ENCODE measurements at regions not wholly inside any gene's neighbourhood (a gene's known extent, or its start where the extent isn't known, plus 50 kb on each side); places are given as distances from the start of the nearest gene placed in this dataset.
"Not testable (repeated sequence)": the region's sequence is repeated elsewhere in the genome, so short reads cannot be mapped to it uniquely, and the experiment has no call there.

GRCh38 chr9:27835286-27835685, 262.0 kb upstream of the C9orf72 start:
- no peak for TF ChIP-seq CTCF (IDR thresholded peaks at IDR 0.05)
- Histone ChIP-seq H3K27ac (no peak overlapping the region), H3K9me3 (no peaks in the 10 kb centered on the region), H3K4me1 (no peaks in the 10 kb centered on the region), H3K27me3 (no peaks in the 10 kb centered on the region), H3K36me3 (no peaks in the 10 kb centered on the region), H3K4me3 (no peak overlapping the region)
- ATAC-seq (no peak), DNase-seq (no peak)
- intact Hi-C loops (cut with DNase I): no loop called here

DNA sequence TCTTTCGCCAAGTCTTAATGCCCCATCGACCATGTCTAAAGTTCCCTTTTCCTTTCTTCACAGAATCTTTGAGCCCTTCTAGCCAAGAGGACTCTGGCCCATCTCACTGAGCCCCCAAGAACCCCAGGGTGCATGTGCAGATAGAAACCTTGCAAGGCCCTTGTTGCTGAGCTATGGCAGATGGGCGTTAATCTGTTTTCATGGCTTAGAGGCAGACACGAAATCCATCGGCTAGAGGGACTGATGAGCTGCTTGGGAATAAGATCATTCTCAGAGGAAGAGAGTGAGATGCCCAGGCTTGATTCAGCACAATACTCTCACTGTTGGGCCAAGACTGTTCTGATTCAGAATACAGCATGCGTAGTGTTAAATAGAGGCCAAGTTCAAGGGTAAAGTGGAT, 262.5 kb upstream of the C9orf72 start:
- Histone ChIP-seq H3K27me3 (no peaks in the 10 kb centered on the region), H3K9me3 (no peaks in the 10 kb centered on the region), H3K4me3 (no peak overlapping the region), H3K4me1 (no peaks in the 10 kb centered on the region), H3K36me3 (no peaks in the 10 kb centered on the region), H3K27ac (no peak overlapping the region)
- ATAC-seq: no peak
- no peak for TF ChIP-seq CTCF (IDR thresholded peaks at IDR 0.05)
- DNase-seq: no peak
- intact Hi-C loops (cut with DNase I): no loop called here

DNA sequence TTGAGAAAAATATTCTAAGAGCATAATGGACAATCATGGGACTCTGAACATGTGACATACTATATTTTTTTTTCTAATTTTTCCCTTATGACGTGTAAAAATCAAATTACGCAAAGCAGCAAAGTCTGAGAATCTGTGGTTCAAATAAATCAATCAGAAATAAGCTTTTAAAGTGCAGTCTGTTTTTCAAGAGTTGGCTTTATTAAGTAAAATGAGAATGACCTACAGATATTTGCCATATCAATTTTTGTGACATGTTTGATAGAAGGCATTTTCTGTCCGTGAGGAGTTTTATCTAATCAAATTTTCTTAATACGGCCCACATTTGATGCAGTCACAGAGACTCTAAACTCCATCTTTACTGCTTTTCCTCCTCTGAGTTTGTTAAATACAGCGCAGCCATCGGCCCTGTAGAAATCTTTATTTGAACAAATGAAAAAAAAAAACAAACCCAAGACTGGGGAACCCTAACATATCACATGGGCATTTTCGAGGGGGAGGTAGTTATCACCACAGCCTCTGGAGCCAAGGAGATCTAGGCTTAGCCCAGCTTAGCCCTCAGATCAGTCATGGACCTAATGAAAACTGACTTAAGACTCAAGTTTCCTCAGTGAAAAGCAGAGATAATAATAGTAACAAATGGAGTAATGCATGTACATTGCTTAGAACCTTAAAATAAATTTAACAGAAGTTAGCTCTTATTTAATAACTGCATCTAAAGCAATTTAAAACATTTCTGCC, 263.6 kb upstream of the C9orf72 start:
- Histone ChIP-seq H3K27me3 (no peaks in the 10 kb centered on the region), H3K27ac (no peak overlapping the region), H3K4me3 (no peak overlapping the region), H3K36me3 (no peaks in the 10 kb centered on the region), H3K4me1 (no peaks in the 10 kb centered on the region), H3K9me3 (no peaks in the 10 kb centered on the region)
- no peak for DNase-seq
- ATAC-seq: no peak
- intact Hi-C loops (cut with DNase I): no loop called here
- no peak for TF ChIP-seq CTCF (IDR thresholded peaks at IDR 0.05)

DNA sequence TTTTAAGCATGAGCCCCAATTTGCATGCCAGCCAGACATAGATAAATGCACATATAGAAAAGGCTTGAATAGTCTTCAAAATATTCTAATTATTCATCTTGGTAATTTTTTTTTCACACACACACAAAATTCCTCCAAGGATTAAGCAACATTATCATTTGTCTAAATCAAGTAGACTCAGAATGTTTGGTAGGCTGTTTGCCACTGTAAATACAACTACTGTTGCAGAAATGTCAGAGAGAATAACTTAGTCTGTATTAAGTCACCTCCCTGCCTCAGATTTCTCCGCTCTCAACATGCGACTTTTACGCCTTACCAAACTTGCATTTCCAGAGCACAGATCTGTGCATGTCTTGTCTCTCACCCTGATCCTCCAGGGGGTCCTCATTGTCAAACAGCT, 265.6 kb upstream of the C9orf72 start:
- Histone ChIP-seq H3K4me3 (no peak overlapping the region), H3K9me3 (no peaks in the 10 kb centered on the region), H3K36me3 (no peaks in the 10 kb centered on the region), H3K4me1 (no peaks in the 10 kb centered on the region), H3K27me3 (no peaks in the 10 kb centered on the region), H3K27ac (no peak overlapping the region)
- ATAC-seq (no peak), DNase-seq (no peak)
- intact Hi-C loops (cut with DNase I): no loop called here
- TF ChIP-seq CTCF (IDR thresholded peaks at IDR 0.05): no peak

GRCh38 chr9:27839767-27840166, 266.5 kb upstream of the C9orf72 start:
- H3K4me3 ChIP-seq; ATAC-seq; H3K27me3 ChIP-seq; H3K27ac ChIP-seq; H3K36me3 ChIP-seq; DNase-seq; intact Hi-C loops (cut with DNase I); H3K4me1 ChIP-seq; H3K9me3 ChIP-seq: not testable (repeated sequence)

- H3K27ac ChIP-seq: no peak overlapping the region
- H3K9me3 ChIP-seq: no peaks in the 10 kb centered on the region
- no peaks in the 10 kb centered on the region for H3K4me1 ChIP-seq
- ATAC-seq (no peak), DNase-seq (no peak)
- TF ChIP-seq CTCF (IDR thresholded peaks at IDR 0.05): no peak
- intact Hi-C loops (cut with DNase I): no loop called here
- no peaks in the 10 kb centered on the region for H3K36me3 ChIP-seq
- H3K4me3 ChIP-seq: no peak overlapping the region
- H3K27me3 ChIP-seq: no peaks in the 10 kb centered on the region
Observed at GRCh38 chr9:27844797-27845196, 271.5 kb upstream of the C9orf72 start.
